T-cell (primary cell): ENCODE measurements at regions not wholly inside any gene's neighbourhood (a gene's known extent, or its start where the extent isn't known, plus 50 kb on each side); places are given as distances from the start of the nearest gene placed in this dataset.

Source experiments
- ATAC-seq, 4 experiments: fragments of 200-7000 bp in 3 of 4; fragments of 150-1000 bp in 1 of 4; cut with Tn5 transposase; replicated peaks in 1 of 4; 1 replicate in 3 of 4; 2 replicates in 1 of 4; pipeline ENCODE4 v1.10.0; 2021; ENCODE audit warnings: moderate library complexity in 3 of 4, mild to moderate bottlenecking in 2 of 4, moderate number of reproducible peaks in 1 of 4
- CTCF ChIA-PET, 2 donors: fragments of 300-600 bp; sonication (Branson Sonifier 250); formaldehyde crosslinking; loops; one replicate each; lab custom pipeline; 2022; ENCODE audit warnings: antibody characterized with exemption in 2 of 2; lab: Charles Lee
- POLR2A ChIA-PET, 2 donors: fragments of 300-600 bp; sonication (Branson Sonifier 250); formaldehyde crosslinking; loops; one replicate each; lab custom pipeline; 2022; ENCODE audit warnings: antibody characterized with exemption in 2 of 2; lab: Charles Lee
- DNase-seq, 35 experiments: peaks; one replicate each; pipeline versions ENCODE4 v3.0.0 to v3.0.0-alpha.2; 2013 to 2023
- H3K27ac ChIP-seq: one replicate; pipeline ENCODE4 v1.5.1; 2013; ENCODE audit warnings: low read length
- H3K27me3 ChIP-seq, 2 experiments: replicated peaks in 1 of 2; 1 replicate in 1 of 2; 2 replicates in 1 of 2; pipeline versions ENCODE4 v1.6.1 to v1.7.0; 2013; ENCODE audit warnings: low read length in 1 of 2, mixed read lengths in 1 of 2; ENCODE audit not compliant: control insufficient read depth in 2 of 2, insufficient read depth in 2 of 2; ENCODE audit errors: extremely low read depth in 1 of 2
- H3K36me3 ChIP-seq, 2 donors: 1 replicate in 1 of 2; 2 replicates in 1 of 2; pipeline versions ENCODE4 v1.6.1 to v1.7.0; 2013; ENCODE audit warnings: low read length in 1 of 2; ENCODE audit not compliant: control insufficient read depth in 2 of 2, insufficient read depth in 1 of 2; ENCODE audit errors: extremely low read depth in 1 of 2
- H3K4me1 ChIP-seq, 2 experiments: 1 replicate in 1 of 2; 2 replicates in 1 of 2; pipeline versions ENCODE4 v1.6.1 to v1.7.0; 2013; ENCODE audit warnings: low read length in 2 of 2, mixed read lengths in 1 of 2; ENCODE audit not compliant: insufficient read depth in 2 of 2, control insufficient read depth in 1 of 2; ENCODE audit errors: extremely low read depth in 1 of 2
- H3K4me3 ChIP-seq, 2 donors: 1 replicate in 1 of 2; 2 replicates in 1 of 2; pipeline versions ENCODE4 v1.5.1 to v1.7.0; 2013; ENCODE audit warnings: mild to moderate bottlenecking in 2 of 2, low read length in 1 of 2, moderate library complexity in 1 of 2; ENCODE audit not compliant: control insufficient read depth in 1 of 2; ENCODE audit errors: extremely low read depth in 1 of 2
- H3K9me3 ChIP-seq: 2 replicates; pipeline ENCODE4 v1.7.0; 2013
- H3K27ac Mint-ChIP-seq, 2 donors: one replicate each; pipeline ENCODE4 v1.8.0; 2020 to 2021; ENCODE audit warnings: mild to moderate bottlenecking in 2 of 2, mixed read lengths in 2 of 2
- H3K27me3 Mint-ChIP-seq, 2 donors: one replicate each; pipeline ENCODE4 v1.8.0; 2021 to 2022; ENCODE audit warnings: mixed read lengths in 2 of 2
- H3K36me3 Mint-ChIP-seq: one replicate; pipeline ENCODE4 v1.8.0; 2021; ENCODE audit warnings: mixed read lengths
- H3K4me1 Mint-ChIP-seq, 3 donors: one replicate each; pipeline ENCODE4 v1.8.0; 2020 to 2022; ENCODE audit warnings: mixed read lengths in 3 of 3, mild to moderate bottlenecking in 1 of 3
- H3K4me3 Mint-ChIP-seq, 3 donors: one replicate each; pipeline ENCODE4 v1.8.0; 2020 to 2022; ENCODE audit warnings: mild to moderate bottlenecking in 3 of 3, mixed read lengths in 3 of 3, moderate library complexity in 3 of 3
- H3K9me3 Mint-ChIP-seq, 3 donors: one replicate each; pipeline ENCODE4 v1.8.0; 2020 to 2022; ENCODE audit warnings: mixed read lengths in 3 of 3
- WGBS: methylation state at CpG from one replicate; pipeline ENCODE4 v1.1.5; 2013; ENCODE audit warnings: missing lambda C conversion rate; ENCODE audit not compliant: insufficient coverage; 5-methylcytosine and 5-hydroxymethylcytosine counted together

- H3K27ac Mint-ChIP-seq = no peak overlapping the region
- H3K27me3 Mint-ChIP-seq = peaks cover 16 to 17% of the 10 kb centered on the region in 2 donors
- CTCF ChIA-PET = no interaction called here
- Histone ChIP-seq H3K9me3 (no peaks in the 10 kb centered on the region), H3K4me3 (no peak overlapping the region), H3K36me3 (no peaks in the 10 kb centered on the region), H3K27ac (no peak overlapping the region), H3K27me3 (no peaks in the 10 kb centered on the region), H3K4me1 (peaks cover 0 to 3% of the 10 kb centered on the region in 2 experiments)
- POLR2A ChIA-PET = no interaction called here
- H3K4me1 Mint-ChIP-seq = peaks cover 0 to 12% (median 3%) of the 10 kb centered on the region in 3 donors
- H3K36me3 Mint-ChIP-seq = no peaks in the 10 kb centered on the region
- no CpG with 5 or more reads among the region's 1 CpG for WGBS
- no peak overlapping the region for H3K4me3 Mint-ChIP-seq
- no peak for ATAC-seq
- DNase-seq = no peak
- peaks cover 0 to 5% (median 0%) of the 10 kb centered on the region in 3 donors for H3K9me3 Mint-ChIP-seq
Measured at GRCh38 chr2:100756704-100757103, 63.2 kb upstream of the NPAS2 start.

- H3K4me1 Mint-ChIP-seq = peaks cover 0 to 4% (median 0%) of the 10 kb centered on the region in 3 donors
- no peak overlapping the region for H3K4me3 ChIP-seq
- WGBS = 96% methylated on average over 3 of the region's 6 CpGs
- ChIA-PET CTCF (no interaction called here), POLR2A (no interaction called here)
- H3K27ac Mint-ChIP-seq = no peak overlapping the region
- H3K9me3 ChIP-seq = no peaks in the 10 kb centered on the region
- H3K4me3 Mint-ChIP-seq = no peak overlapping the region
- peaks cover 10 to 14% of the 10 kb centered on the region in 2 donors for H3K27me3 Mint-ChIP-seq
- no peaks in the 10 kb centered on the region for H3K4me1 ChIP-seq
- H3K27ac ChIP-seq = no peak overlapping the region
- DNase-seq (no peak), ATAC-seq (no peak)
- no peaks in the 10 kb centered on the region for H3K36me3 ChIP-seq
- H3K27me3 ChIP-seq = no peaks in the 10 kb centered on the region
- H3K36me3 Mint-ChIP-seq = no peaks in the 10 kb centered on the region
- peaks cover 0 to 5% (median 0%) of the 10 kb centered on the region in 3 donors for H3K9me3 Mint-ChIP-seq
Measured at GRCh38 chr2:100757621-100758394, 62.1 kb upstream of the NPAS2 start.

GRCh38 chr2:100759901-100760300 lies 60.0 kb upstream of the NPAS2 start:
- Histone ChIP-seq H3K27ac (no peak overlapping the region), H3K4me1 (no peaks in the 10 kb centered on the region), H3K4me3 (no peak overlapping the region), H3K36me3 (no peaks in the 10 kb centered on the region), H3K27me3 (peaks cover 0 to 3% of the 10 kb centered on the region in 2 experiments), H3K9me3 (no peaks in the 10 kb centered on the region)
- POLR2A ChIA-PET = no interaction called here
- ATAC-seq = no peak
- H3K27me3 Mint-ChIP-seq = peaks cover 12 to 13% of the 10 kb centered on the region in 2 donors
- CTCF ChIA-PET = no interaction called here
- no peak overlapping the region for H3K4me3 Mint-ChIP-seq
- H3K27ac Mint-ChIP-seq = no peak overlapping the region
- no peak for DNase-seq
- WGBS = no CpG with 5 or more reads among the region's 4 CpGs
- peaks cover 0 to 5% (median 0%) of the 10 kb centered on the region in 3 donors for H3K9me3 Mint-ChIP-seq
- H3K36me3 Mint-ChIP-seq = no peaks in the 10 kb centered on the region
- H3K4me1 Mint-ChIP-seq = no peaks in the 10 kb centered on the region

GRCh38 chr2:100761365-100761764 lies 58.6 kb upstream of the NPAS2 start:
- Histone ChIP-seq H3K4me3 (no peak overlapping the region), H3K36me3 (no peaks in the 10 kb centered on the region), H3K4me1 (no peaks in the 10 kb centered on the region), H3K9me3 (no peaks in the 10 kb centered on the region), H3K27me3 (peaks cover 0 to 3% of the 10 kb centered on the region in 2 experiments), H3K27ac (no peak overlapping the region)
- WGBS = 100% methylated on average over 1 of the region's 1 CpG
- DNase-seq (no peak), ATAC-seq (no peak)
- Mint-ChIP-seq H3K4me3 (no peak overlapping the region), H3K4me1 (no peaks in the 10 kb centered on the region), H3K36me3 (no peaks in the 10 kb centered on the region), H3K27me3 (peaks cover 14 to 23% of the 10 kb centered on the region in 2 donors), H3K27ac (no peak overlapping the region), H3K9me3 (peaks cover 0 to 5% (median 0%) of the 10 kb centered on the region in 3 donors)
- ChIA-PET CTCF (no interaction called here), POLR2A (no interaction called here)

GRCh38 chr2:100764430-100764829 lies 55.5 kb upstream of the NPAS2 start:
- Mint-ChIP-seq H3K9me3 (no peaks in the 10 kb centered on the region), H3K4me1 (no peaks in the 10 kb centered on the region), H3K36me3 (no peaks in the 10 kb centered on the region), H3K27me3 (peaks cover 16 to 25% of the 10 kb centered on the region in 2 donors), H3K4me3 (no peak overlapping the region), H3K27ac (no peak overlapping the region)
- WGBS = 94% methylated on average over 2 of the region's 2 CpGs
- no peaks in the 10 kb centered on the region for H3K9me3 ChIP-seq
- H3K27me3 ChIP-seq = peaks cover 0 to 9% of the 10 kb centered on the region in 2 experiments
- POLR2A ChIA-PET = no interaction called here
- CTCF ChIA-PET = no interaction called here
- H3K4me3 ChIP-seq = no peak overlapping the region
- H3K27ac ChIP-seq = no peak overlapping the region
- H3K36me3 ChIP-seq = no peaks in the 10 kb centered on the region
- ATAC-seq (no peak), DNase-seq (no peak)
- H3K4me1 ChIP-seq = no peaks in the 10 kb centered on the region

- no peak overlapping the region for H3K27ac ChIP-seq
- no peaks in the 10 kb centered on the region for H3K36me3 Mint-ChIP-seq
- WGBS = 64% methylated on average over 2 of the region's 4 CpGs
- DNase-seq = no peak
- peaks cover 0 to 9% of the 10 kb centered on the region in 2 experiments for H3K27me3 ChIP-seq
- CTCF ChIA-PET = no interaction called here
- H3K9me3 Mint-ChIP-seq = no peaks in the 10 kb centered on the region
- H3K36me3 ChIP-seq = no peaks in the 10 kb centered on the region
- H3K4me3 ChIP-seq = no peak overlapping the region
- peaks cover 18 to 25% of the 10 kb centered on the region in 2 donors for H3K27me3 Mint-ChIP-seq
- no peaks in the 10 kb centered on the region for H3K4me1 ChIP-seq
- no peaks in the 10 kb centered on the region for H3K9me3 ChIP-seq
- H3K27ac Mint-ChIP-seq = no peak overlapping the region
- POLR2A ChIA-PET = no interaction called here
- H3K4me1 Mint-ChIP-seq = no peaks in the 10 kb centered on the region
- ATAC-seq = no peak
- H3K4me3 Mint-ChIP-seq = no peak overlapping the region
Measured at GRCh38 chr2:100765481-100765880, 54.5 kb upstream of the NPAS2 start.
